IMR-90 (cell line): ENCODE measurements at regions not wholly inside any gene's neighbourhood (a gene's known extent, or its start where the extent isn't known, plus 50 kb on each side); places are given as distances from the start of the nearest gene placed in this dataset.

ENCODE experiments used
- ATAC-seq: fragments of 200-7000 bp; cut with Tn5 transposase; 2 replicates; pipeline ENCODE4 v1.9.1; 2020; ENCODE audit warnings: low read depth, mild to moderate bottlenecking, moderate library complexity
- BruUV-seq: library from RNA; stranded (reverse); fragments of 400-500 nt; replicated peaks from 2 replicates; lab custom pipeline; 2021; lab: Mats Ljungman, UMichigan
- CTCF ChIA-PET: fragments of 300-600 bp; formaldehyde crosslinking; extraction: SDS; loops from one replicate; lab custom pipeline; 2021; ENCODE audit warnings: antibody characterized with exemption; lab: Yijun Ruan, JAX
- POLR2A ChIA-PET: fragments of 300-600 bp; sonication (Branson Sonifier 250); formaldehyde crosslinking; loops from one replicate; lab custom pipeline; 2022; ENCODE audit warnings: antibody characterized with exemption; ENCODE audit not compliant: unreplicated experiment; lab: Charles Lee
- DNase-seq: peaks from one replicate; pipeline ENCODE4 v3.0.0; 2013
- H2AFZ ChIP-seq: replicated peaks from 2 replicates; pipeline ENCODE3; 2013; ENCODE audit warnings: low read length, mild to moderate bottlenecking; ENCODE audit not compliant: poor library complexity
- H2AK5ac ChIP-seq: 2 replicates; pipeline ENCODE4 v1.6.1; 2013; ENCODE audit warnings: low read depth, low read length, inconsistent platforms
- H2AK9ac ChIP-seq: replicated peaks from 2 replicates; pipeline ENCODE3; 2013; ENCODE audit warnings: mild to moderate bottlenecking, low read depth, low read length, moderate library complexity; ENCODE audit not compliant: poor library complexity
- H2BK120ac ChIP-seq: 2 replicates; pipeline ENCODE4 v1.6.1; 2013; ENCODE audit warnings: low read depth, low read length, inconsistent platforms
- H2BK15ac ChIP-seq: 3 replicates; pipeline ENCODE4 v1.6.1; 2013; ENCODE audit warnings: low read depth, low read length, inconsistent platforms
- H2BK20ac ChIP-seq: 2 replicates; pipeline ENCODE4 v1.6.1; 2013; ENCODE audit warnings: low read depth, mild to moderate bottlenecking, inconsistent platforms, low read length, moderate library complexity
- H2BK5ac ChIP-seq: 2 replicates; pipeline ENCODE4 v1.6.1; 2013; ENCODE audit warnings: mild to moderate bottlenecking, low read depth, low read length, inconsistent platforms; ENCODE audit not compliant: poor library complexity, severe bottlenecking
- H3K14ac ChIP-seq: replicated peaks from 2 replicates; pipeline ENCODE4 v1.6.1; 2013; ENCODE audit warnings: low read depth, low read length, inconsistent platforms
- H3K18ac ChIP-seq: 2 replicates; pipeline ENCODE4 v1.6.1; 2013; ENCODE audit warnings: low read depth, low read length, control low read depth
- H3K23ac ChIP-seq: 2 replicates; pipeline ENCODE4 v1.6.1; 2013; ENCODE audit warnings: low read depth, low read length, inconsistent platforms
- H3K27ac ChIP-seq: 2 replicates; pipeline ENCODE4 v1.5.1; 2013; ENCODE audit warnings: mild to moderate bottlenecking, control low read depth, low read length; ENCODE audit not compliant: insufficient read depth
- H3K27me3 ChIP-seq: 2 replicates; pipeline ENCODE4 v1.6.1; 2013; ENCODE audit warnings: low read length; ENCODE audit not compliant: control insufficient read depth, insufficient read depth
- H3K36me3 ChIP-seq: 2 replicates; pipeline ENCODE4 v1.6.1; 2013; ENCODE audit warnings: low read length, mixed read lengths; ENCODE audit not compliant: control insufficient read depth, insufficient read depth
- H3K4ac ChIP-seq: 2 replicates; pipeline ENCODE4 v1.6.1; 2013; ENCODE audit warnings: low read depth, low read length, inconsistent platforms
- H3K4me1 ChIP-seq: 2 replicates; pipeline ENCODE4 v1.6.1; 2013; ENCODE audit warnings: low read length, mixed read lengths; ENCODE audit not compliant: control insufficient read depth, insufficient read depth
- H3K4me2 ChIP-seq: 2 replicates; pipeline ENCODE4 v1.6.1; 2013; ENCODE audit warnings: low read depth, mild to moderate bottlenecking, control low read depth, low read length, moderate library complexity
- H3K4me3 ChIP-seq: 2 replicates; pipeline ENCODE4 v1.5.1; 2013; ENCODE audit warnings: low read depth, mild to moderate bottlenecking, control low read depth, low read length, moderate library complexity; ENCODE audit not compliant: insufficient read depth
- H3K56ac ChIP-seq: 2 replicates; pipeline ENCODE4 v1.6.1; 2013; ENCODE audit warnings: low read length, inconsistent platforms; ENCODE audit not compliant: insufficient read depth; ENCODE audit errors: extremely low read depth
- H3K79me1 ChIP-seq, 2 experiments: 2 replicates each; pipeline ENCODE4 v1.6.1; 2013; ENCODE audit warnings: low read length in 2 of 2, inconsistent platforms in 1 of 2, low read depth in 1 of 2
- H3K9ac ChIP-seq: 2 replicates; pipeline ENCODE4 v1.6.1; 2013; ENCODE audit warnings: low read depth, low read length, control low read depth
- H3K9me1 ChIP-seq: 2 replicates; pipeline ENCODE4 v1.6.1; 2013; ENCODE audit warnings: low read length, inconsistent platforms; ENCODE audit not compliant: insufficient read depth
- H3K9me3 ChIP-seq: 2 replicates; pipeline ENCODE4 v1.6.1; 2013; ENCODE audit warnings: low read length; ENCODE audit not compliant: control insufficient read depth, insufficient read depth
- H4K20me1 ChIP-seq: 2 replicates; pipeline ENCODE4 v1.6.1; 2013; ENCODE audit warnings: low read length, inconsistent platforms; ENCODE audit not compliant: insufficient read depth
- H4K5ac ChIP-seq: 2 replicates; pipeline ENCODE4 v1.6.1; 2013; ENCODE audit warnings: mild to moderate bottlenecking, low read depth, low read length, control low read depth
- H4K8ac ChIP-seq, 2 experiments: 2 replicates each; pipeline ENCODE4 v1.6.1; 2013; ENCODE audit warnings: low read depth in 2 of 2, low read length in 2 of 2, control low read depth in 1 of 2, inconsistent platforms in 1 of 2
- H4K91ac ChIP-seq: 2 replicates; pipeline ENCODE4 v1.6.1; 2013; ENCODE audit warnings: low read depth, low read length, inconsistent platforms; ENCODE audit not compliant: insufficient read depth
- CTCF ChIP-seq: conservative IDR thresholded peaks from 2 replicates; pipeline ENCODE4 v1.5.1; 2012; ENCODE audit warnings: mild to moderate bottlenecking, low read depth, low read length, improper control_type of control experiment
- WGBS, 2 experiments: methylation state at CpG; one replicate each; pipeline versions ENCODE4 v1.1.5 to v1.1.7; 2013; ENCODE audit warnings: missing lambda C conversion rate in 2 of 2; ENCODE audit not compliant: insufficient read length in 1 of 2; ENCODE audit errors: extremely low coverage in 2 of 2; 5-methylcytosine and 5-hydroxymethylcytosine counted together
- dilution Hi-C: fragments of 300-500 bp; cut with HindIII; formaldehyde crosslinking; loops from one replicate; pipeline ENCODE4 v1.14.3; 2018; ENCODE audit warnings: low sequenced_read_pairs; ENCODE audit not compliant: unreplicated experiment
- in situ Hi-C: fragments of 300-500 bp; cut with MboI; formaldehyde crosslinking; loops from 3 replicates; pipeline ENCODE4 v1.14.3; 2019; ENCODE audit warnings: low sequenced_read_pairs, inconsistent platforms, mixed read lengths
- intact Hi-C: fragments of 100-400 bp; cut with micrococcal nuclease; formaldehyde crosslinking; loops from 2 replicates; pipeline ENCODE4 v1.10.0; 2022

- H2BK15ac ChIP-seq = no peak overlapping the region
- H3K4me3 ChIP-seq = no peak overlapping the region
- TF ChIP-seq CTCF = no peak
- no peak overlapping the region for H3K27ac ChIP-seq
- H4K20me1 ChIP-seq = no peaks in the 10 kb centered on the region
- no peak overlapping the region for H2AK9ac ChIP-seq
- no peak overlapping the region for H3K56ac ChIP-seq
- no peak overlapping the region for H4K8ac ChIP-seq
- no peaks in the 10 kb centered on the region; the same call in 1 of the 2 replicates for H3K9me3 ChIP-seq
- intact Hi-C loops (no loop called here), in situ Hi-C loops (no loop called here), dilution Hi-C loops (no loop called here)
- no peaks in the 10 kb centered on the region for H3K27me3 ChIP-seq
- no peak overlapping the region for H2BK120ac ChIP-seq
- no peak overlapping the region for H3K9ac ChIP-seq
- no peak overlapping the region for H3K14ac ChIP-seq
- ATAC-seq (no peak), DNase-seq (no peak)
- CTCF ChIA-PET = no interaction called here
- H2AFZ ChIP-seq = no peak overlapping the region
- no peak overlapping the region for H4K91ac ChIP-seq
- no peak overlapping the region for H2BK5ac ChIP-seq
- H3K79me1 ChIP-seq = no peaks in the 10 kb centered on the region
- WGBS, 2 experiments = 17% methylated on average over 1 of the region's 2 CpGs; no CpG with 5 or more reads in 1 of the 2 experiments
- H3K18ac ChIP-seq = no peak overlapping the region
- no peak overlapping the region for H3K4ac ChIP-seq
- no TSS peak for BruUV-seq
- POLR2A ChIA-PET = no interaction called here
- H2AK5ac ChIP-seq = no peak overlapping the region
- H3K9me1 ChIP-seq = no peaks in the 10 kb centered on the region
- H4K5ac ChIP-seq = no peak overlapping the region
- no peak overlapping the region for H2BK20ac ChIP-seq
- no peak overlapping the region for H3K4me2 ChIP-seq
- no peak overlapping the region for H3K23ac ChIP-seq
- no peaks in the 10 kb centered on the region for H3K4me1 ChIP-seq
- no peaks in the 10 kb centered on the region for H3K36me3 ChIP-seq
Measured at GRCh38 chr10:7505196-7505595, 94.4 kb upstream of the SFMBT2 start.
